Right lobe of liver (tissue), 6 donors: ENCODE measurements at regions not wholly inside any gene's neighbourhood (a gene's known extent, or its start where the extent isn't known, plus 50 kb on each side); places are given as distances from the start of the nearest gene placed in this dataset.

ENCODE experiments used
- ATAC-seq, 4 donors: fragments of 200-7000 bp; cut with Tn5 transposase; one replicate each; pipeline ENCODE4 v1.9.1; 2020; ENCODE audit warnings: mild to moderate bottlenecking in 4 of 4, moderate library complexity in 4 of 4
- DNase-seq, 3 donors: peaks; one replicate each; pipeline ENCODE4 v3.0.0-alpha.2; 2020
- H3K27ac ChIP-seq, 3 donors: fragments of 200-600 bp; one replicate each; pipeline ENCODE4 v1.8.0; 2022
- H3K27me3 ChIP-seq, 2 donors: fragments of 200-600 bp; one replicate each; pipeline ENCODE4 v1.8.0; 2022
- H3K36me3 ChIP-seq, 4 donors: fragments of 200-600 bp; sonication (generic) in 1 of 4; one replicate each; pipeline versions ENCODE4 v1.5.1 to v1.8.0; 2017 to 2022; ENCODE audit warnings: control low read depth in 1 of 4
- H3K4me1 ChIP-seq, 4 donors: fragments of 200-600 bp; sonication (generic) in 1 of 4; one replicate each; pipeline versions ENCODE4 v1.5.1 to v1.8.0; 2017 to 2022; ENCODE audit warnings: control low read depth in 1 of 4
- H3K4me3 ChIP-seq, 3 donors: fragments of 200-600 bp; one replicate each; pipeline ENCODE4 v1.8.0; 2022
- H3K9me3 ChIP-seq, 4 donors: fragments of 200-600 bp; sonication (generic) in 1 of 4; one replicate each; pipeline versions ENCODE4 v1.5.1 to v1.8.0; 2017 to 2022; ENCODE audit warnings: control low read depth in 1 of 4
- POLR2A ChIP-seq: fragments of 450-650 bp; IDR thresholded peaks from one replicate; pipeline ENCODE4 v1.6.1; 2017; ENCODE audit warnings: antibody characterized with exemption, mild to moderate bottlenecking
- WGBS: methylation state at CpG from one replicate; pipeline ENCODE4 v1.1.6; 2018; ENCODE audit warnings: low coverage, low lambda C conversion rate; ENCODE audit not compliant: insufficient coverage; ENCODE audit errors: missing lambda C conversion rate; 5-methylcytosine and 5-hydroxymethylcytosine counted together
- intact Hi-C, 2 donors: fragments of 100-400 bp; cut with DNase I; formaldehyde crosslinking; loops; one replicate each; pipeline versions ENCODE4 v1.11.2 to v1.14.1; 2022
- TF ChIP-seq, protein P1 (sequence below), 4 donors: fragments of 200-600 bp in 3 of 4; fragments of 450-650 bp in 1 of 4; IDR thresholded peaks; one replicate each; pipeline versions ENCODE4 v1.5.1 to v1.8.0; 2016 to 2022; ENCODE audit warnings: antibody characterized with exemption in 4 of 4, mild to moderate bottlenecking in 2 of 4
- donor health status: DM: no; HTN: yes; CAD: no.
- donor health status: DM: no; HTN: no; CAD: no.
- donor health status: DM: no; HTN: no; CAD: no.
- donor health status: DM: no; HTN: yes; CAD: no.
- donor health status: DM: no; HTN: yes; CAD: no.

DNA sequence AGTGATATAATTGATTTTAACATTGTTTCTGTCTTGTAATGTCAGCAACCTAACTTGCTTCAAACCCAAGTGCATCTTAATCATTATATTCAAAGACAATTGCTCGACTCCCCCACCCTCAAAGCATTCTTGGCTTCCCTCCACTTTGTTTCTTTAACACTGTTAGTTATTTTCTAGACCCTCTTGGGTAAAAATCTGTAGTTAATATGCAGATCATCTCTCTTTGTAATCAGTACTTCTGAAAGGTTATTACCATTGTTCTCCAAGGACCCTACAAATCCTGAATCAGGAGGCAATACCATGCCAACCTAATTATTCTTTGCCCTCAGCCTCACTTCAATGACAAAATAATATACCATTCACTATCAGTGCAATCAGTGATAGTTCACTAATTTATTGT lies 1075.7 kb downstream of the AMY1C start:
- ATAC-seq (no peak), DNase-seq (no peak)
- no peaks in the 10 kb centered on the region for H3K9me3 ChIP-seq
- no peak overlapping the region for H3K27ac ChIP-seq
- no peak for TF ChIP-seq POLR2A
- TF ChIP-seq, protein P1, sequence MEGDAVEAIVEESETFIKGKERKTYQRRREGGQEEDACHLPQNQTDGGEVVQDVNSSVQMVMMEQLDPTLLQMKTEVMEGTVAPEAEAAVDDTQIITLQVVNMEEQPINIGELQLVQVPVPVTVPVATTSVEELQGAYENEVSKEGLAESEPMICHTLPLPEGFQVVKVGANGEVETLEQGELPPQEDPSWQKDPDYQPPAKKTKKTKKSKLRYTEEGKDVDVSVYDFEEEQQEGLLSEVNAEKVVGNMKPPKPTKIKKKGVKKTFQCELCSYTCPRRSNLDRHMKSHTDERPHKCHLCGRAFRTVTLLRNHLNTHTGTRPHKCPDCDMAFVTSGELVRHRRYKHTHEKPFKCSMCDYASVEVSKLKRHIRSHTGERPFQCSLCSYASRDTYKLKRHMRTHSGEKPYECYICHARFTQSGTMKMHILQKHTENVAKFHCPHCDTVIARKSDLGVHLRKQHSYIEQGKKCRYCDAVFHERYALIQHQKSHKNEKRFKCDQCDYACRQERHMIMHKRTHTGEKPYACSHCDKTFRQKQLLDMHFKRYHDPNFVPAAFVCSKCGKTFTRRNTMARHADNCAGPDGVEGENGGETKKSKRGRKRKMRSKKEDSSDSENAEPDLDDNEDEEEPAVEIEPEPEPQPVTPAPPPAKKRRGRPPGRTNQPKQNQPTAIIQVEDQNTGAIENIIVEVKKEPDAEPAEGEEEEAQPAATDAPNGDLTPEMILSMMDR (IDR thresholded peaks at IDR 0.05) = no peak
- H3K4me1 ChIP-seq = no peaks in the 10 kb centered on the region
- no peak overlapping the region for H3K4me3 ChIP-seq
- H3K27me3 ChIP-seq = no peaks in the 10 kb centered on the region
- intact Hi-C loops = no loop called here
- 63% methylated on average over 1 of the region's 1 CpG for WGBS
- no peaks in the 10 kb centered on the region for H3K36me3 ChIP-seq

DNA sequence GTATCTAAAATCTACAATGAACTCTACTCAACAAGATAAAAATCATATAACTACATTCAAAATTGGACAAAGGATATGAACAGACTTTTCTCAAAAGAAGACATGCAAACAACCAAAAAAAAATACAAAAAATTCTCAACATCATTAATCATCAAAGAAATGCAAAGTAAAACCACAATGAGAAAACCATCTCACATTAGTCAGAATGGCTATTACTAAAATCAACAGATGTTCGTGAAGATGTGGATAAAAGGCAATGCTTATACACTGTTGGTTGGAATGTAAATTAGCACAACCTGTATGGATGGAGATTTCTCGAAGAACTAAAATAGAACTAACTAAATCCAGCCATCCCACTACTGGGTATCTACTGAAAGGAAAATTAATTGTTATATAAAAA lies 1080.8 kb downstream of the AMY1C start:
- Histone ChIP-seq H3K9me3 (no peaks in the 10 kb centered on the region), H3K27me3 (no peaks in the 10 kb centered on the region), H3K36me3 (no peaks in the 10 kb centered on the region), H3K27ac (no peak overlapping the region), H3K4me3 (no peak overlapping the region), H3K4me1 (no peaks in the 10 kb centered on the region)
- TF ChIP-seq, protein P1 (IDR thresholded peaks at IDR 0.05) = no peak
- TF ChIP-seq POLR2A = no peak
- intact Hi-C loops = no loop called here
- DNase-seq (no peak), ATAC-seq (no peak)
- WGBS = 65% methylated on average over 2 of the region's 2 CpGs

DNA sequence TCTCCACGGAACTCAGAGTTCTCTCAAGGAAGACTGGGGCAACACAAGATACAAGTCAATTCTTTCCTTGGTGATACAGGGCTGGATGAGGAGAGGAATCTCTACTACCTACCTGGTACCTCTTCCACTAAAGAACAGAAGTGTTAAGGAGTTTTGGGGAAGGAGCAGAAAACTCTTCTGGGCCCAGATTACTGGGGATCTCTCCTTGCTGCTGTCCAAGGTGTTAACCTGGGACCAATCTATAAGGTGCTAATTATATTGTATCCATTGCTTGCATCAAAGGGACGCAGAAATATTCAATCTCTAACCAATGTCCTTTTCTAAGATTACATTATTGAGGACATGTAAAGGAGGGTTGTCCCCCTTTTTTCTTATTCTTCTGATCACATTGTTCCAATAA lies 1102.5 kb downstream of the AMY1C start:
- intact Hi-C loops = no loop called here
- no peak for TF ChIP-seq POLR2A
- TF ChIP-seq, protein P1 (IDR thresholded peaks at IDR 0.05) = no peak
- ATAC-seq = no peak
- no peak for DNase-seq
- WGBS = 41% methylated on average over 2 of the region's 2 CpGs
- no peaks in the 10 kb centered on the region for H3K9me3 ChIP-seq
- no peak overlapping the region for H3K4me3 ChIP-seq
- no peak overlapping the region for H3K27ac ChIP-seq
- H3K4me1 ChIP-seq = no peaks in the 10 kb centered on the region
- H3K27me3 ChIP-seq = no peaks in the 10 kb centered on the region
- H3K36me3 ChIP-seq = no peaks in the 10 kb centered on the region

DNA sequence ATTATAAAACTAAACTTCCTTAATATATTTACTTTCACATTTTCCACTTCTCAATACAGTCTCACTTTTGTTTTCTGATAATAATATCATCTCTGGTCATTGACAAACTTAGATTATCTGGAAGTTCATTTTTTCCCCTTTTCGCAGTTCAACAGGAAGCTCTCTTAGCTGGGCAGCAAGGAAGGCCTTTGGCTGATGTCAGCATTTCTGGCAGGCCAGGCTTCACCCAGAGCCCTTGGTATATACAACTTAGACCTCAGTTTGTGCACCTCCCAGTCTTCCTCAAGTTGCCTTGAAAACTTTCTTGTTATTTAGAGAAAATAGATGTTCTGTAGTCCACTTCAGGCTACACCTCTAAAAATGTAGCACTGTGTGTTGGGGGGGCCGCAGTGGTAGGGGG lies 1103.6 kb downstream of the AMY1C start:
- ATAC-seq = no peak
- WGBS = 50% methylated on average over 1 of the region's 2 CpGs

More for the DNA sequence above, 1103.6 kb downstream of the AMY1C start:
- no peak for DNase-seq
- intact Hi-C loops = no loop called here
- H3K4me1 ChIP-seq = no peaks in the 10 kb centered on the region
- TF ChIP-seq, protein P1 (IDR thresholded peaks at IDR 0.05) = no peak
- TF ChIP-seq POLR2A = no peak
- H3K9me3 ChIP-seq = no peaks in the 10 kb centered on the region
- no peak overlapping the region for H3K4me3 ChIP-seq
- H3K27ac ChIP-seq = no peak overlapping the region
- H3K27me3 ChIP-seq = no peaks in the 10 kb centered on the region
- no peaks in the 10 kb centered on the region for H3K36me3 ChIP-seq
